NB4 (cell line): ENCODE measurements at regions not wholly inside any gene's neighbourhood (a gene's known extent, or its start where the extent isn't known, plus 50 kb on each side); places are given as distances from the start of the nearest gene placed in this dataset.

Experiments
- DNase-seq: peaks from one replicate; pipeline ENCODE4 v3.0.0; 2010; ENCODE audit warnings: low read depth
- H3K4me3 ChIP-seq: one replicate; pipeline ENCODE4 v1.5.1; 2011; ENCODE audit warnings: mild to moderate bottlenecking, low read depth, low read length, moderate library complexity
- CTCF ChIP-seq: IDR thresholded peaks from one replicate; pipeline ENCODE4 v1.5.1; 2012; ENCODE audit warnings: low read depth, low read length
- MAX ChIP-seq: IDR thresholded peaks from 2 replicates; pipeline ENCODE4 v1.6.1; 2011; ENCODE audit warnings: low read depth, low read length
- MYC ChIP-seq: IDR thresholded peaks from 2 replicates; pipeline ENCODE4 v1.6.1; 2011; ENCODE audit warnings: low read depth, low read length
- POLR2A ChIP-seq: IDR thresholded peaks from 2 replicates; pipeline ENCODE4 v1.6.1; 2011; ENCODE audit warnings: mild to moderate bottlenecking; ENCODE audit not compliant: insufficient read length; ENCODE audit errors: extremely low read depth

GRCh38 chr12:83541446-83541845, 854.7 kb downstream of the TMTC2 start:
- H3K4me3 ChIP-seq: no peak overlapping the region
- TF ChIP-seq POLR2A: no peak
- TF ChIP-seq MAX: no peak
- TF ChIP-seq CTCF: no peak
- no peak for TF ChIP-seq MYC
- DNase-seq: no peak

- H3K4me3 ChIP-seq: no peak overlapping the region
- DNase-seq: no peak
- TF ChIP-seq POLR2A: no peak
- no peak for TF ChIP-seq CTCF
- no peak for TF ChIP-seq MYC
- no peak for TF ChIP-seq MAX
Observed at GRCh38 chr12:83538361-83538965, 851.8 kb downstream of the TMTC2 start.

- H3K4me3 ChIP-seq: no peak overlapping the region
- TF ChIP-seq POLR2A (no peak), CTCF (no peak), MYC (no peak), MAX (no peak)
- peak; percentile 32 for DNase-seq
Observed at GRCh38 chr12:83537428-83538053, 850.8 kb downstream of the TMTC2 start.

- H3K4me3 ChIP-seq: no peak overlapping the region
- no peak for TF ChIP-seq MYC
- no peak for TF ChIP-seq MAX
- no peak for TF ChIP-seq CTCF
- no peak for TF ChIP-seq POLR2A
- DNase-seq: no peak
Observed at GRCh38 chr12:83536496-83536895, 849.8 kb downstream of the TMTC2 start.

GRCh38 chr12:83528571-83528970, 841.9 kb downstream of the TMTC2 start:
- TF ChIP-seq POLR2A: no peak
- no peak for TF ChIP-seq CTCF
- TF ChIP-seq MAX: no peak
- no peak for TF ChIP-seq MYC
- no peak overlapping the region for H3K4me3 ChIP-seq
- no peak for DNase-seq
